Left lung (tissue), 4 donors: ENCODE measurements at regions not wholly inside any gene's neighbourhood (a gene's known extent, or its start where the extent isn't known, plus 50 kb on each side); places are given as distances from the start of the nearest gene placed in this dataset.

Source experiments
- ATAC-seq: fragments of 200-7000 bp; cut with Tn5 transposase; one replicate; pipeline ENCODE4 v1.9.1; 2020; ENCODE audit warnings: moderate library complexity
- DNase-seq, 4 donors: peaks; one replicate each; pipeline ENCODE4 v3.0.0-alpha.2; 2013 to 2020
- H3K27ac ChIP-seq, 2 donors: fragments of 200-600 bp; sonication (generic) in 1 of 2; one replicate each; pipeline versions ENCODE4 v1.5.0 to v1.8.0; 2020 to 2021
- H3K27me3 ChIP-seq, 2 donors: fragments of 200-600 bp; sonication (generic) in 1 of 2; one replicate each; pipeline versions ENCODE4 v1.5.0 to v1.8.0; 2020 to 2021
- H3K36me3 ChIP-seq, 2 donors: fragments of 200-600 bp; sonication (generic) in 1 of 2; one replicate each; pipeline versions ENCODE4 v1.5.0 to v1.8.0; 2020 to 2021
- H3K4me1 ChIP-seq, 2 donors: fragments of 200-600 bp; one replicate each; pipeline ENCODE4 v1.8.0; 2021
- H3K4me3 ChIP-seq, 2 donors: fragments of 200-600 bp; sonication (generic) in 1 of 2; one replicate each; pipeline versions ENCODE4 v1.5.0 to v1.8.0; 2020 to 2021; ENCODE audit warnings: mild to moderate bottlenecking in 1 of 2
- H3K9me3 ChIP-seq, 2 donors: fragments of 200-600 bp; sonication (generic) in 1 of 2; one replicate each; pipeline versions ENCODE4 v1.5.0 to v1.8.0; 2020 to 2021
- intact Hi-C, 2 donors: fragments of 100-400 bp; cut with DNase I; formaldehyde crosslinking; loops; one replicate each; pipeline versions ENCODE4 v1.11.2 to v1.14.2; 2022
- TF ChIP-seq, protein P1 (sequence below), 2 donors: fragments of 200-600 bp; sonication (generic) in 1 of 2; IDR thresholded peaks; one replicate each; pipeline versions ENCODE4 v1.5.0 to v1.8.0; 2021; ENCODE audit warnings: antibody characterized with exemption in 2 of 2
- donor health status: DM: no; HTN: yes; CAD: no.
- donor health status: DM: no; HTN: no; CAD: no.

- no peaks in the 10 kb centered on the region for H3K4me1 ChIP-seq
- ATAC-seq: no peak
- no peak for DNase-seq
- H3K27me3 ChIP-seq: no peaks in the 10 kb centered on the region
- no peak overlapping the region for H3K27ac ChIP-seq
- TF ChIP-seq, protein P1, sequence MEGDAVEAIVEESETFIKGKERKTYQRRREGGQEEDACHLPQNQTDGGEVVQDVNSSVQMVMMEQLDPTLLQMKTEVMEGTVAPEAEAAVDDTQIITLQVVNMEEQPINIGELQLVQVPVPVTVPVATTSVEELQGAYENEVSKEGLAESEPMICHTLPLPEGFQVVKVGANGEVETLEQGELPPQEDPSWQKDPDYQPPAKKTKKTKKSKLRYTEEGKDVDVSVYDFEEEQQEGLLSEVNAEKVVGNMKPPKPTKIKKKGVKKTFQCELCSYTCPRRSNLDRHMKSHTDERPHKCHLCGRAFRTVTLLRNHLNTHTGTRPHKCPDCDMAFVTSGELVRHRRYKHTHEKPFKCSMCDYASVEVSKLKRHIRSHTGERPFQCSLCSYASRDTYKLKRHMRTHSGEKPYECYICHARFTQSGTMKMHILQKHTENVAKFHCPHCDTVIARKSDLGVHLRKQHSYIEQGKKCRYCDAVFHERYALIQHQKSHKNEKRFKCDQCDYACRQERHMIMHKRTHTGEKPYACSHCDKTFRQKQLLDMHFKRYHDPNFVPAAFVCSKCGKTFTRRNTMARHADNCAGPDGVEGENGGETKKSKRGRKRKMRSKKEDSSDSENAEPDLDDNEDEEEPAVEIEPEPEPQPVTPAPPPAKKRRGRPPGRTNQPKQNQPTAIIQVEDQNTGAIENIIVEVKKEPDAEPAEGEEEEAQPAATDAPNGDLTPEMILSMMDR (IDR thresholded peaks at IDR 0.05): no peak
- no peaks in the 10 kb centered on the region for H3K36me3 ChIP-seq
- no peak overlapping the region for H3K4me3 ChIP-seq
- no peaks in the 10 kb centered on the region for H3K9me3 ChIP-seq
- intact Hi-C loops: no loop called here
Measured at GRCh38 chr16:73383988-73384365, 336.0 kb upstream of the ZFHX3 start.

DNA sequence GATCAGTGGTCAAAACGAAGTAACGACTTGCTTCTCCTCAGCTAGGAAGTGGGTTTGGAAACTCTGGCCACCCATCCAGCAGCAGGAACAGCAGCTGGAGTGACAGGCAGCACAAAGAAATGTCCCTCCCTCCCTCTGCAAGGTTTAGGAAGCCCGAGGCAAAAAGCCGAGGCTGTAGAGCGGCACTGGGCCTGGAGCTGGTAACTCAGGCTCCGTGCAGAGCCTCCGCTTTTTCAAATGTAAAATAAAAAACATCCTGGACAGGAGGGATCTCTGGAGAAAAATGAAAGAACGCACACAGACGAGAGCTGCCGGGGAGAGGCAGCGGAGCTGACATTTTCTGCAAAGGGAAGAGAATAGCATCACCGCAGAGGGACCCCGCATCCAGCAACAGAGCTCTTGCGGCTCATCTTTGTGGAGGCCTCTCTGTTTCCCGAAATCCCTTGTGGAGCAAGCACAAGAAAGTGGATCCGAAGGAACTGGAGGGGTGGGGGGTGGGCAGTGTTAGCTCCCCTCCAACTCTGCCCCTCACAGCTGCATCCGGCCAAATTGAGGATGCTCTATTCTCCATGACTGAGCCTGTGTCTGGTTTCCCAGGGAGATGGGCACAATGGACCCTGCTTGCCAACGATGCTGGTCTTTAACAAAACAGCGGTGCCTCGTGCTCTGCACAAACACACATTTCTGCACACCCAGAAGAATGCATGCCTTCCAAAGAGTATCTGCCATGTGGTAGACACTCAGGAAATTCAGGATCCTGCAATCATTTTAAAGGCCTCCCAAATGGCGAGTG, 335.5 kb upstream of the ZFHX3 start:
- Histone ChIP-seq H3K27me3 (no peaks in the 10 kb centered on the region), H3K4me3 (no peak overlapping the region), H3K4me1 (no peaks in the 10 kb centered on the region), H3K27ac (no peak overlapping the region), H3K36me3 (no peaks in the 10 kb centered on the region), H3K9me3 (no peaks in the 10 kb centered on the region)
- ATAC-seq (no peak), DNase-seq (no peak)
- intact Hi-C loops: no loop called here
- TF ChIP-seq, protein P1 (IDR thresholded peaks at IDR 0.05): no peak

- intact Hi-C loops: no loop called here
- TF ChIP-seq, protein P1 (IDR thresholded peaks at IDR 0.05): no peak
- DNase-seq: no peak
- no peaks in the 10 kb centered on the region for H3K36me3 ChIP-seq
- H3K9me3 ChIP-seq: no peaks in the 10 kb centered on the region
- H3K4me3 ChIP-seq: no peak overlapping the region
- H3K4me1 ChIP-seq: no peaks in the 10 kb centered on the region
- H3K27ac ChIP-seq: no peak overlapping the region
- H3K27me3 ChIP-seq: no peaks in the 10 kb centered on the region
- no peak for ATAC-seq
Measured at GRCh38 chr16:73378471-73378870, 330.5 kb upstream of the ZFHX3 start.

- Histone ChIP-seq H3K27ac (no peak overlapping the region), H3K4me1 (no peaks in the 10 kb centered on the region), H3K9me3 (no peaks in the 10 kb centered on the region), H3K36me3 (no peaks in the 10 kb centered on the region), H3K4me3 (no peak overlapping the region), H3K27me3 (no peaks in the 10 kb centered on the region)
- intact Hi-C loops: no loop called here
- TF ChIP-seq, protein P1 (IDR thresholded peaks at IDR 0.05): no peak
- DNase-seq (no peak), ATAC-seq (no peak)
Measured at GRCh38 chr16:73371584-73372319, 323.8 kb upstream of the ZFHX3 start.

- ATAC-seq (no peak), DNase-seq (no peak)
- H3K27ac ChIP-seq: no peak overlapping the region
- no peak overlapping the region for H3K4me3 ChIP-seq
- H3K9me3 ChIP-seq: no peaks in the 10 kb centered on the region
- intact Hi-C loops: no loop called here
- no peaks in the 10 kb centered on the region for H3K4me1 ChIP-seq
- no peaks in the 10 kb centered on the region for H3K36me3 ChIP-seq
- TF ChIP-seq, protein P1 (IDR thresholded peaks at IDR 0.05): no peak
- no peaks in the 10 kb centered on the region for H3K27me3 ChIP-seq
Measured at GRCh38 chr16:73369851-73370250, 321.9 kb upstream of the ZFHX3 start.
